Smooth muscle cell (in vitro differentiated cells): ENCODE measurements at regions not wholly inside any gene's neighbourhood (a gene's known extent, or its start where the extent isn't known, plus 50 kb on each side); places are given as distances from the start of the nearest gene placed in this dataset.

Experiments used
- DNase-seq: peaks from one replicate; lab custom pipeline; 2025; ENCODE audit not compliant: unreplicated experiment; lab: John Stamatoyannopoulos, UW
- H2AFZ ChIP-seq: fragments of 200-600 bp; sonication (generic); 2 replicates; pipeline ENCODE4 v1.6.0; 2016; ENCODE audit warnings: antibody characterized with exemption, low read depth, mild to moderate bottlenecking
- H3F3A ChIP-seq: fragments of 200-600 bp; sonication (generic); 2 replicates; pipeline ENCODE4 v1.6.0; 2017; ENCODE audit warnings: antibody characterized with exemption, low read depth
- H3K27ac ChIP-seq: fragments of 200-600 bp; sonication (generic); 2 replicates; pipeline ENCODE4 v1.5.1; 2016; ENCODE audit warnings: low read depth, mild to moderate bottlenecking
- H3K27me3 ChIP-seq: fragments of 200-600 bp; sonication (generic); 2 replicates; pipeline ENCODE4 v1.6.1; 2016; ENCODE audit warnings: low read depth, mild to moderate bottlenecking
- H3K36me3 ChIP-seq: fragments of 200-600 bp; sonication (generic); 2 replicates; pipeline ENCODE4 v1.5.1; 2016; ENCODE audit warnings: low read depth
- H3K4me1 ChIP-seq: fragments of 200-600 bp; sonication (generic); 2 replicates; pipeline ENCODE4 v1.5.1; 2016; ENCODE audit warnings: low read depth
- H3K4me2 ChIP-seq: fragments of 200-600 bp; sonication (generic); 2 replicates; pipeline ENCODE4 v1.6.0; 2016; ENCODE audit warnings: mild to moderate bottlenecking
- H3K4me3 ChIP-seq: fragments of 200-600 bp; sonication (generic); 2 replicates; pipeline ENCODE4 v1.5.1; 2016; ENCODE audit warnings: mild to moderate bottlenecking
- H3K79me2 ChIP-seq: fragments of 200-600 bp; sonication (generic); 2 replicates; pipeline ENCODE4 v1.6.0; 2016; ENCODE audit warnings: low read depth, mild to moderate bottlenecking
- H3K9ac ChIP-seq: fragments of 200-600 bp; sonication (generic); 2 replicates; pipeline ENCODE4 v1.6.0; 2016; ENCODE audit warnings: low read depth
- H3K9me3 ChIP-seq: fragments of 200-600 bp; sonication (generic); replicated peaks from 2 replicates; pipeline ENCODE4 v1.5.1; 2016; ENCODE audit warnings: low read depth
- H4K20me1 ChIP-seq: fragments of 200-600 bp; sonication (generic); 2 replicates; pipeline ENCODE4 v1.6.0; 2016; ENCODE audit warnings: low read depth
- CTCF ChIP-seq: fragments of 200-600 bp; sonication (generic); IDR thresholded peaks from 2 replicates; pipeline ENCODE4 v1.5.1; 2017; ENCODE audit warnings: borderline replicate concordance, mild to moderate bottlenecking, antibody characterized with exemption; ENCODE audit not compliant: insufficient read depth, poor library complexity, severe bottlenecking
- WGBS: methylation state at CpG from one replicate; pipeline ENCODE4 v1.1.7; 2016; ENCODE audit warnings: low lambda C conversion rate; 5-methylcytosine and 5-hydroxymethylcytosine counted together

GRCh38 chr4:127445471-127445870, 187.3 kb upstream of the INTU start:
- WGBS = 56% methylated on average over 3 of the region's 3 CpGs
- no peaks in the 10 kb centered on the region for H4K20me1 ChIP-seq
- no peak overlapping the region for H2AFZ ChIP-seq
- no peak overlapping the region for H3K4me3 ChIP-seq
- no peaks in the 10 kb centered on the region for H3K9me3 ChIP-seq
- no peaks in the 10 kb centered on the region for H3F3A ChIP-seq
- H3K36me3 ChIP-seq = no peaks in the 10 kb centered on the region
- H3K79me2 ChIP-seq = no peaks in the 10 kb centered on the region
- TF ChIP-seq CTCF = no peak
- H3K4me2 ChIP-seq = no peak overlapping the region
- no peaks in the 10 kb centered on the region for H3K27me3 ChIP-seq
- no peak overlapping the region for H3K27ac ChIP-seq
- no peaks in the 10 kb centered on the region for H3K4me1 ChIP-seq
- DNase-seq = no peak
- no peak overlapping the region for H3K9ac ChIP-seq

GRCh38 chr4:127446427-127446885, 186.3 kb upstream of the INTU start:
- 87% methylated on average over 4 of the region's 4 CpGs for WGBS
- no peak overlapping the region for H3K27ac ChIP-seq

GRCh38 chr4:127448986-127449385, 183.8 kb upstream of the INTU start:
- Histone ChIP-seq H2AFZ (no peak overlapping the region), H3K79me2 (no peaks in the 10 kb centered on the region), H3K4me1 (no peaks in the 10 kb centered on the region), H4K20me1 (no peaks in the 10 kb centered on the region), H3K4me2 (no peak overlapping the region), H3K36me3 (no peaks in the 10 kb centered on the region), H3K9me3 (no peaks in the 10 kb centered on the region), H3K9ac (no peak overlapping the region), H3K4me3 (no peak overlapping the region), H3K27ac (no peak overlapping the region), H3K27me3 (no peaks in the 10 kb centered on the region), H3F3A (no peaks in the 10 kb centered on the region)
- 96% methylated on average over 1 of the region's 1 CpG for WGBS
- DNase-seq = no peak
- no peak for TF ChIP-seq CTCF

More at GRCh38 chr4:127446427-127446885, 186.3 kb upstream of the INTU start:
- no peak overlapping the region for H3K4me2 ChIP-seq
- no peaks in the 10 kb centered on the region for H3K36me3 ChIP-seq
- no peaks in the 10 kb centered on the region for H4K20me1 ChIP-seq
- TF ChIP-seq CTCF = no peak
- H3K4me1 ChIP-seq = no peaks in the 10 kb centered on the region
- no peaks in the 10 kb centered on the region for H3F3A ChIP-seq
- no peaks in the 10 kb centered on the region for H3K79me2 ChIP-seq
- no peak for DNase-seq
- no peaks in the 10 kb centered on the region for H3K9me3 ChIP-seq
- H2AFZ ChIP-seq = no peak overlapping the region
- no peak overlapping the region for H3K9ac ChIP-seq
- no peaks in the 10 kb centered on the region for H3K27me3 ChIP-seq
- no peak overlapping the region for H3K4me3 ChIP-seq

GRCh38 chr4:127449449-127449848, 183.3 kb upstream of the INTU start:
- H4K20me1 ChIP-seq = no peaks in the 10 kb centered on the region
- no peaks in the 10 kb centered on the region for H3K9me3 ChIP-seq
- no peak overlapping the region for H3K27ac ChIP-seq
- no peak for TF ChIP-seq CTCF
- H3K4me2 ChIP-seq = no peak overlapping the region
- DNase-seq = no peak
- H2AFZ ChIP-seq = no peak overlapping the region
- H3K9ac ChIP-seq = no peak overlapping the region
- H3K4me1 ChIP-seq = no peaks in the 10 kb centered on the region
- H3K4me3 ChIP-seq = no peak overlapping the region
- H3K36me3 ChIP-seq = no peaks in the 10 kb centered on the region
- no peaks in the 10 kb centered on the region for H3K27me3 ChIP-seq
- H3K79me2 ChIP-seq = no peaks in the 10 kb centered on the region
- H3F3A ChIP-seq = no peaks in the 10 kb centered on the region
